Osteocyte (in vitro differentiated cells): ENCODE measurements at regions not wholly inside any gene's neighbourhood (a gene's known extent, or its start where the extent isn't known, plus 50 kb on each side); places are given as distances from the start of the nearest gene placed in this dataset.

Experiments used
- DNase-seq: peaks from one replicate; pipeline ENCODE4 v3.0.0; 2021; ENCODE audit warnings: mixed read lengths; ENCODE audit not compliant: unreplicated experiment; ENCODE audit errors: extremely low spot score
- H3K27ac Mint-ChIP-seq: one replicate; pipeline ENCODE4 v1.8.0; 2021; ENCODE audit warnings: mild to moderate bottlenecking, mixed read lengths; ENCODE audit not compliant: unreplicated experiment
- H3K27me3 Mint-ChIP-seq: one replicate; pipeline ENCODE4 v1.8.0; 2021; ENCODE audit warnings: mixed read lengths; ENCODE audit not compliant: unreplicated experiment
- H3K36me3 Mint-ChIP-seq: one replicate; pipeline ENCODE4 v1.8.0; 2021; ENCODE audit warnings: mixed read lengths; ENCODE audit not compliant: unreplicated experiment
- H3K4me1 Mint-ChIP-seq: one replicate; pipeline ENCODE4 v1.8.0; 2021; ENCODE audit warnings: mixed read lengths; ENCODE audit not compliant: unreplicated experiment
- H3K4me3 Mint-ChIP-seq: one replicate; pipeline ENCODE4 v1.8.0; 2021; ENCODE audit warnings: mild to moderate bottlenecking, moderate library complexity, mixed read lengths; ENCODE audit not compliant: unreplicated experiment
- H3K9me3 Mint-ChIP-seq: one replicate; pipeline ENCODE4 v1.8.0; 2021; ENCODE audit warnings: mixed read lengths; ENCODE audit not compliant: unreplicated experiment
- TF ChIP-seq, protein P1 (sequence below): fragments of 200-600 bp; sonication (generic); IDR thresholded peaks from 2 replicates; pipeline ENCODE4 v1.5.0; 2021; ENCODE audit warnings: antibody characterized with exemption, mild to moderate bottlenecking, moderate library complexity

DNA sequence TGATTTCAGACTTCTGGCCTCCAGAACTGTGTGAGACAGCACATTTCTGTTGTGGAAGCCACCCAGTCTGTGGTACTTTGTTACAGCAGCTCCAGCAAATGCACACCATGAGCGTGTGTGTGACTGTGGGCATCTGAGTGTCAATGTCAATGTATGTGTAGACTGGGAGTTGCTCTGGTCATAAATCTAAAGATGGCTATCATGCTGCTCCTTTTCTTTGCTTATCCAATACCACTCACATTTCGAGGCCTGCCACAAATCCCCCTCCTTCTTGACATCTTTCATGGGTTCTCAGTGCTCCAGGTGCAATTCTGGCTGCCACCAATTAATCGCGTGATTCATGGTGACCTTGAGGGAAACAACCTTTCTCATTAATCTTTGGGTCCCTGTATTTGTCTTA lies 141.2 kb downstream of the RWDD3 start:
- Mint-ChIP-seq H3K36me3 (no peaks in the 10 kb centered on the region), H3K27me3 (no peaks in the 10 kb centered on the region), H3K27ac (no peak overlapping the region), H3K4me1 (no peaks in the 10 kb centered on the region), H3K9me3 (no peaks in the 10 kb centered on the region), H3K4me3 (no peak overlapping the region)
- TF ChIP-seq, protein P1, sequence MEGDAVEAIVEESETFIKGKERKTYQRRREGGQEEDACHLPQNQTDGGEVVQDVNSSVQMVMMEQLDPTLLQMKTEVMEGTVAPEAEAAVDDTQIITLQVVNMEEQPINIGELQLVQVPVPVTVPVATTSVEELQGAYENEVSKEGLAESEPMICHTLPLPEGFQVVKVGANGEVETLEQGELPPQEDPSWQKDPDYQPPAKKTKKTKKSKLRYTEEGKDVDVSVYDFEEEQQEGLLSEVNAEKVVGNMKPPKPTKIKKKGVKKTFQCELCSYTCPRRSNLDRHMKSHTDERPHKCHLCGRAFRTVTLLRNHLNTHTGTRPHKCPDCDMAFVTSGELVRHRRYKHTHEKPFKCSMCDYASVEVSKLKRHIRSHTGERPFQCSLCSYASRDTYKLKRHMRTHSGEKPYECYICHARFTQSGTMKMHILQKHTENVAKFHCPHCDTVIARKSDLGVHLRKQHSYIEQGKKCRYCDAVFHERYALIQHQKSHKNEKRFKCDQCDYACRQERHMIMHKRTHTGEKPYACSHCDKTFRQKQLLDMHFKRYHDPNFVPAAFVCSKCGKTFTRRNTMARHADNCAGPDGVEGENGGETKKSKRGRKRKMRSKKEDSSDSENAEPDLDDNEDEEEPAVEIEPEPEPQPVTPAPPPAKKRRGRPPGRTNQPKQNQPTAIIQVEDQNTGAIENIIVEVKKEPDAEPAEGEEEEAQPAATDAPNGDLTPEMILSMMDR: no peak
- DNase-seq: no peak

DNA sequence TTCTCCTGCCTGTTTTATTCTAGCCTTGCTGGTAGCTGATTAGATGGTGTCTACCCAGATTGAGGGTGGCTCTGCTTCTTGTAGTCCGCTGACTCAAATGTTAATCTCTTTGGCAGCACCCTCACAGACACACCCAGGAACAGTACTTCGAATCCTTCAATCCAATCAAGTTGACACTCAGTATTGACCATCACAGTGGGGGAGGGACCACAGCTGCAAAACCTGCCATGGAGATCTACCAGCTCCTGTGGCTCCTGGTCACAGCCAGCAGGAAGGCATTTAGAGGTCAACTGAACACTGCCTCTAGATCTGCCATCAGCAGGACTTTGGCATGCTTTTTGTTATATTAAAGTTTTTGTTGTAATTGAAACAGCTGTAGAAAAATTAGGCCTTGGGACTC lies 146.9 kb downstream of the RWDD3 start:
- H3K9me3 Mint-ChIP-seq: no peaks in the 10 kb centered on the region
- no peak for DNase-seq
- no peaks in the 10 kb centered on the region for H3K27me3 Mint-ChIP-seq
- no peak overlapping the region for H3K4me3 Mint-ChIP-seq
- H3K4me1 Mint-ChIP-seq: no peaks in the 10 kb centered on the region
- H3K36me3 Mint-ChIP-seq: no peaks in the 10 kb centered on the region
- TF ChIP-seq, protein P1: no peak
- H3K27ac Mint-ChIP-seq: no peak overlapping the region

DNA sequence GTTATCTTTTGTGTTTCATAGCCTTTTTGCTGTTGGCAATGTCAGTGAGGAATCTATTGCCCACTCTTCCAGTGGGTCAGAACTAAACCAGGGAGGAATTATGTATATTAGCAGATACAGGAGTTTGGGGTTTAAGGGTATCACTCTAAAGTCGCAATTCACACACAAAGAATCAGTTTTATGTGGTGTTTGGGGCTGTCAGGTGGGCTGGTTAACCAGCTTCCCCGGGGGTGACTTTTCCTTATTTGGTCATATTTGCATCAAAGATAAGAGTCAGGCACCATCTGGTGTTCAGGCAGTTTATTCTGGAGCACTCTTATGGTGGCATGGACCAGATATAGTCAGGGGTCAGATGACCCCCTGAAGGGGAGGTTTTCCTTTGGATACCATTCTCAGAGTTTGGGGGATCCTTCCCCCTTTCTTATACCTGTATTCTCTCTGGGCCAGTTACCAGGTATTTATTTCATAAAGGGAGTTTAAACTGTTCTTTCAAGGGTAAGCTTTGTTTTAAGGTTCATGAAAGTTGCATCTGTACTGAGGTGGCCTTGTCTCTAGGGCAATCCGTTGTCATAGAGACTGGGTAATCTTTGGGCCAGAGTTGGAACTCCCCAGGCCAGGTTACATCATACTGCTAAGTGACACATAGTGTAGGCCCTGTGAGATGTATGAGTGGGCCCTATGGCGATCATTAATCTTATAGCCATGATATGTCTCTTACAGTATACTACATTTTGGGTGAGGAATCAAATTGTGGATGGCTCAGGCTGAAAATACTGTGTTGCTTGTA lies 148.2 kb downstream of the RWDD3 start:
- no peak for DNase-seq
- TF ChIP-seq, protein P1: no peak
- H3K9me3 Mint-ChIP-seq: no peaks in the 10 kb centered on the region
- no peaks in the 10 kb centered on the region for H3K4me1 Mint-ChIP-seq
- H3K27ac Mint-ChIP-seq: no peak overlapping the region
- no peaks in the 10 kb centered on the region for H3K27me3 Mint-ChIP-seq
- H3K4me3 Mint-ChIP-seq: no peak overlapping the region
- no peaks in the 10 kb centered on the region for H3K36me3 Mint-ChIP-seq

DNA sequence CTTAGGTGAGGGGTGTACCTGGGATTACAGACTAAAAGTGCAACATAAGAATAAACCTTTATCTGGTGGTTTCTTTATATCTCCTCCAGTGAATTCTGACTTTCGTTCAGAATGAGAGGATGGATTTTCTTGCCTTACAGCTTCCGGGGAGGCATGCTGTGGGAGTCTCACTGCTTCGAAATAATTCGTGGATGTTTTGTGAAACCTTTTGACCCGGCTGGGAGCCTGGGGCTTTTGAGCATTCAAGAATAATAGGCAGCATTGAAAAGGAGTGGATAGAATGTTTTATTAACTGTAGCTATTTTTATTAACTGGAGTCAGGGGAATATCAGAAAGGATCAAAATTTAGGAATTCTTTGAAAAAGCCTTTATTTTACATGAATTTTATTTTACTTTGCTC lies 149.1 kb downstream of the RWDD3 start:
- Mint-ChIP-seq H3K36me3 (no peaks in the 10 kb centered on the region), H3K4me1 (no peaks in the 10 kb centered on the region), H3K4me3 (no peak overlapping the region), H3K27ac (no peak overlapping the region), H3K9me3 (no peaks in the 10 kb centered on the region), H3K27me3 (no peaks in the 10 kb centered on the region)
- TF ChIP-seq, protein P1: no peak
- DNase-seq: no peak

DNA sequence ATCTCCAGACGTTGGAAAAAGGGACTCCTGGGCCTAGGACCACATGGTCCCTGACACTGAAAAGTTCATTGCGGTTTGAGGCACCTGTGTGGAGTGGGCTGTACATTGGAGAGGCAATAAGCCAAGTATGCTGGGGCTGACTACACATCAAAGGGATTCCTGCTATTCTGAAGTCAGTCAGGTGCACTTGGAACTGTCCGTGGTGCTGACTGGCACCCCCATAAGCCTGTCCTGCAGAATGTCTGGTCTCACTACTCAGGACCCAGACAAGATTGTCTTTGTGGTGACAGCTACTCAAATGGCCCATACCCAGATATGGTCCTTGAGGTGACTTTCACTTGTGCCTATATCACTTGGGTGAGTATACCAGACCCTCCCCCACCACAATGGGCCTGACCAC lies 150.6 kb downstream of the RWDD3 start:
- Mint-ChIP-seq H3K9me3 (no peaks in the 10 kb centered on the region), H3K27ac (no peak overlapping the region), H3K4me3 (no peak overlapping the region), H3K36me3 (no peaks in the 10 kb centered on the region), H3K27me3 (no peaks in the 10 kb centered on the region), H3K4me1 (no peaks in the 10 kb centered on the region)
- TF ChIP-seq, protein P1: no peak
- no peak for DNase-seq
